ENCODE measurements at regions not wholly inside any gene's neighbourhood (a gene's known extent, or its start where the extent isn't known, plus 50 kb on each side); places are given as distances from the start of the nearest gene placed in this dataset.

DNA sequence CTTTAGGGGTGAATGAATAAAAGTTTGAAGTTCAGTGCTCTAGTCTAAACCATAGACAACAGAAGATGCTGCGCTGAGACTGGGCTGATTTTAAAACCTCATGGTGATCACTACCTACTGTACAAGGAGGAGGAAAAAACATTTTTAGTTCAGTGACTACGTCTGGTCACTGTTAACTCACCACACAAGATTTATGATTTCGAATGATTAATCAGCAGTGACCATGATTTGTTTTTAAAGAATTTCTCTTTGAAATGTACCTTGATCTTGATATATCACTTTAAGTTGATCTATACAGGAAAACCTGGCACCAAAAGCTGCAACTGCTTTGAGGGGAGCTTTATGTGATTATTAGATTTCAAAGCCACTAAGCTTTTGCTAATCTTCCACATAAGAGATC lies 286.3 kb downstream of the PDGFC start:
- Histone ChIP-seq H3K27ac (ENCODE audit: low read length in 2 of 2) (no peak overlapping the region), H3K36me3 (replicated peaks in 1 of 2; ENCODE audit: control extremely low read depth in 1 of 2, control insufficient read depth in 1 of 2, extremely low read depth in 1 of 2, insufficient read depth in 2 of 2, low read length in 1 of 2) (no peaks in the 10 kb centered on the region), H3K9me3 (ENCODE audit: control extremely low read depth in 1 of 3, control insufficient read depth in 2 of 3, insufficient read depth in 1 of 3, low read length in 2 of 3) (no peaks in the 10 kb centered on the region), H3K27me3 (replicated peaks in 1 of 4; ENCODE audit: control extremely low read depth in 1 of 4, control insufficient read depth in 3 of 4, insufficient read depth in 4 of 4, low read length in 3 of 4) (no peaks in the 10 kb centered on the region), H3K79me2 (ENCODE audit: control insufficient read depth, insufficient read depth, low read length) (no peaks in the 10 kb centered on the region), H3K4me3 (ENCODE audit: control extremely low read depth in 1 of 5, extremely low read depth in 1 of 5, insufficient read depth in 1 of 5, low read depth in 2 of 5, low read length in 4 of 5) (no peak overlapping the region), H4K20me1 (ENCODE audit: control insufficient read depth, insufficient read depth, low read length, poor library complexity, severe bottlenecking) (no peaks in the 10 kb centered on the region), H3K4me2 (replicated peaks; ENCODE audit: low read depth, low read length, poor library complexity, severe bottlenecking) (no peak overlapping the region), H3K4me1 (ENCODE audit: control insufficient read depth in 2 of 2, insufficient read depth in 2 of 2, low read length in 2 of 2) (no peaks in the 10 kb centered on the region), H2AFZ (ENCODE audit: insufficient read depth, low read depth, low read length, poor library complexity, severe bottlenecking) (no peak overlapping the region), H3K9ac (ENCODE audit: low read length) (no peak overlapping the region)
- intact Hi-C loops (cut with micrococcal nuclease), result no loop called here
- Mint-ChIP-seq H3K4me3 (no peak overlapping the region), H3K27me3 (no peaks in the 10 kb centered on the region), H3K9me3 (ENCODE audit: insufficient read depth) (no peaks in the 10 kb centered on the region), H3K4me1 (no peaks in the 10 kb centered on the region), H3K27ac (no peak overlapping the region)
- no CpG with 5 or more reads among the region's 3 CpGs for WGBS (ENCODE audit: insufficient coverage)
- DNase-seq, result no peak
- TF ChIP-seq CTCF (IDR thresholded peaks at IDR 0.05), result no peak
- no peak for TF ChIP-seq EZH2 (IDR thresholded peaks at IDR 0.05; ENCODE audit: borderline replicate concordance, insufficient read depth, low read depth, low read length, poor library complexity, severe bottlenecking)
- CTCF ChIA-PET, result no interaction called here
- POLR2A ChIA-PET, result no interaction called here
- ATAC-seq (ENCODE audit: low read depth), result no peak

DNA sequence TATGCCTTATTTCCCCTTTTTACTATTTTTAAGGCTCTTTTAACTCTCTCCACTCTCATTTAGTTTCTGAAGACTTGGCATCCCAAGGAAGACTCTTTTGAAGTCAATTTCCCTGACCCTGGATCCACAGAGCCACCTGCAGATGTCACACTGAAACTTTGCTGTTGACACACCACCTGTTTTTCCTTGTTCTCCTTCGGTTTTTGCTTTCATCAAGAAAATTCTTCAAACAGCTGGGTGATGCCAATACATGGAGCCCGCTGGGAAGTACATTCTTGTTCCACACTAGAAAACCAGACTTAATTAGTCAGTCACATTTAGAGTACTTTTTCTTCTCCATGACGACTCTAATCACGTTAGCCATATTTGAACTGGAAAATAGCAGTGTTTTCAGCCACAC lies 293.9 kb downstream of the PDGFC start:
- H3K27ac ChIP-seq (ENCODE audit: low read length in 2 of 2), result no peak overlapping the region
- 79% methylated on average over 2 of the region's 4 CpGs for WGBS (ENCODE audit: insufficient coverage)
- H4K20me1 ChIP-seq (ENCODE audit: control insufficient read depth, insufficient read depth, low read length, poor library complexity, severe bottlenecking), result no peaks in the 10 kb centered on the region
- Mint-ChIP-seq H3K4me3 (no peak overlapping the region), H3K4me1 (no peaks in the 10 kb centered on the region), H3K27ac (no peak overlapping the region), H3K27me3 (no peaks in the 10 kb centered on the region), H3K9me3 (ENCODE audit: insufficient read depth) (no peaks in the 10 kb centered on the region)
- no peak overlapping the region for H3K4me3 ChIP-seq (ENCODE audit: control extremely low read depth in 1 of 5, extremely low read depth in 1 of 5, insufficient read depth in 1 of 5, low read depth in 2 of 5, low read length in 4 of 5)
- H3K27me3 ChIP-seq (replicated peaks in 1 of 4; ENCODE audit: control extremely low read depth in 1 of 4, control insufficient read depth in 3 of 4, insufficient read depth in 4 of 4, low read length in 3 of 4), result no peaks in the 10 kb centered on the region
- H3K4me2 ChIP-seq (replicated peaks; ENCODE audit: low read depth, low read length, poor library complexity, severe bottlenecking), result no peak overlapping the region
- H3K79me2 ChIP-seq (ENCODE audit: control insufficient read depth, insufficient read depth, low read length), result no peaks in the 10 kb centered on the region
- CTCF ChIA-PET, result no interaction called here
- no peak overlapping the region for H3K9ac ChIP-seq (ENCODE audit: low read length)
- no peaks in the 10 kb centered on the region for H3K4me1 ChIP-seq (ENCODE audit: control insufficient read depth in 2 of 2, insufficient read depth in 2 of 2, low read length in 2 of 2)
- no peak overlapping the region for H2AFZ ChIP-seq (ENCODE audit: insufficient read depth, low read depth, low read length, poor library complexity, severe bottlenecking)
- POLR2A ChIA-PET, result no interaction called here
- DNase-seq (no peak), ATAC-seq (ENCODE audit: low read depth) (no peak)
- H3K36me3 ChIP-seq (replicated peaks in 1 of 2; ENCODE audit: control extremely low read depth in 1 of 2, control insufficient read depth in 1 of 2, extremely low read depth in 1 of 2, insufficient read depth in 2 of 2, low read length in 1 of 2), result no peaks in the 10 kb centered on the region
- no peaks in the 10 kb centered on the region for H3K9me3 ChIP-seq (ENCODE audit: control extremely low read depth in 1 of 3, control insufficient read depth in 2 of 3, insufficient read depth in 1 of 3, low read length in 2 of 3)
- TF ChIP-seq CTCF (IDR thresholded peaks at IDR 0.05) (no peak), EZH2 (IDR thresholded peaks at IDR 0.05; ENCODE audit: borderline replicate concordance, insufficient read depth, low read depth, low read length, poor library complexity, severe bottlenecking) (no peak)
- intact Hi-C loops (cut with micrococcal nuclease), result no loop called here

All from B cell (primary cell).